Activated T-helper 1 cell treated with anti-CD3 and anti-CD28 coated beads, Interleukin-12 subunit alpha, Interleukin-12 subunit beta, Interleukin-2, Interleukin-4 antibody, amounts not matched to agents 30 ng/mL and 10 ng/mL and 1 ng/mL, durations not matched to agents 14 hours and 24 hours and 36 hours (primary cell): ENCODE measurements at regions not wholly inside any gene's neighbourhood (a gene's known extent, or its start where the extent isn't known, plus 50 kb on each side); places are given as distances from the start of the nearest gene placed in this dataset.

Source experiments
- DNase-seq: peaks from one replicate; pipeline ENCODE4 v3.0.0; 2021; ENCODE audit warnings: low spot score
- H3K27ac Mint-ChIP-seq: one replicate; pipeline ENCODE4 v1.8.0; 2021; ENCODE audit warnings: mild to moderate bottlenecking, mixed read lengths
- H3K27me3 Mint-ChIP-seq: one replicate; pipeline ENCODE4 v1.8.0; 2022; ENCODE audit warnings: mild to moderate bottlenecking, moderate library complexity, mixed read lengths; ENCODE audit not compliant: insufficient read depth
- H3K36me3 Mint-ChIP-seq: one replicate; pipeline ENCODE4 v1.8.0; 2021; ENCODE audit warnings: low read depth, mixed read lengths
- H3K4me1 Mint-ChIP-seq: one replicate; pipeline ENCODE4 v1.8.0; 2021; ENCODE audit warnings: low read depth, mixed read lengths
- H3K4me3 Mint-ChIP-seq: one replicate; pipeline ENCODE4 v1.8.0; 2021; ENCODE audit warnings: mild to moderate bottlenecking, moderate library complexity, mixed read lengths
- H3K9me3 Mint-ChIP-seq: one replicate; pipeline ENCODE4 v1.8.0; 2021; ENCODE audit warnings: mixed read lengths
- intact Hi-C: fragments of 100-400 bp; cut with micrococcal nuclease; formaldehyde crosslinking; loops from one replicate; pipeline ENCODE4 v1.15.1; 2024

DNA sequence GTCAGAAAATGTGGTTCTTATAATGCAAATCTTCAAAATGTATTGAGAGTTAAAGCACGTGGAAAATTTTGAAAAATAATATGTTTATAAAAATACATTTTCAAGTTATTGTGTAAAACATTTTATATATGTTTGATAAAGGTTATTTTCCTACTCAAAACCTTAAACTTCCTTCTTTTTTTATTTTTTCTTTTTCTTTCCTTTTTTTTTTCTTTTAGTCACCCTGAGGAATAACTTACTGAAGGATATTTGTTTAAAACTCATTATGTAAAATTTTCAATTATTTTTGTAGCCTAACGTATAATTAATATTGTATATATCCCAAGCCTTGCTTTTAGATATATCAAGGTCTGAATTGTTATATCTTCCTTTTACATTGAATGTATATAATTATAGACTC lies 346.8 kb upstream of the GYPC start:
- Mint-ChIP-seq H3K36me3 (no peaks in the 10 kb centered on the region), H3K9me3 (no peaks in the 10 kb centered on the region), H3K4me1 (no peaks in the 10 kb centered on the region), H3K27me3 (no peaks in the 10 kb centered on the region), H3K4me3 (no peak overlapping the region), H3K27ac (no peak overlapping the region)
- intact Hi-C loops = no loop called here
- DNase-seq = no peak

DNA sequence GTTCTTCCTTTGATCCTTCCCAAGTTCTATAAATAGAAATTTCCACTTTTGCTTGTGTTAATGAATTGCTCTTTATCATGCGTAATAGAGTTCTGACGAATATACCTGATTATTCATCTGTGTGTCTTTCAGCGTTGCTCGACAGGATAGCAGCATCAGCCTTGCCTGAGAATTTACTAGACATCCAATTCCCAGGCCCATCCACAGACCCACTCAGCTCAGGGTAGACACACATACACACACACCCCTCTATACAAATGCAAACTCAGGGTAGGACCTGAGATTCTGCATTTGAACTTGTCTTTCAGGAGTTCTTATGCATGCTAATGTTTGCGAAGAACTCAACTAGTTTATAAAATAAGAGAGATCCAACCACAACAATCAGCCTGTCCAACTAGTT lies 343.4 kb upstream of the GYPC start:
- DNase-seq = no peak
- Mint-ChIP-seq H3K27ac (no peak overlapping the region), H3K27me3 (no peaks in the 10 kb centered on the region), H3K9me3 (no peaks in the 10 kb centered on the region), H3K36me3 (no peaks in the 10 kb centered on the region), H3K4me3 (no peak overlapping the region), H3K4me1 (no peaks in the 10 kb centered on the region)
- intact Hi-C loops = no loop called here

DNA sequence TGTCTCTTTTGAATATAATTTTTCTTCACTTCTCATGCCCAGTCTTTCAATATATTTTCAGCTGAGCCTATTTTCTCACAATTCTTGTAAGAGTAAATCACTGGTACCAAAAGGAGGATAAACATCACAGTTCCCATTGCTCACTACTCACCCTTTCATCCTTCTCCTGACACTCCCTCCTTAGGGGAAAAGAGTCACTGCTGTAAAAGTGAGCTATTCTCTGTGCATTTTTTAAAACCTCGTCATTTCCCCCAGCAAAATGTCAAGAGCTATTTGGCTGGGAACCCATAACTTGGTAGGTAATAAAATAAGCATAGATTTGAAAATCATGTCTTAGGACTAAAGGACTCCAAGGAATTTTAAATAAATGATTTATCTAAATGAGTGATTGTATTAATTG lies 340.1 kb upstream of the GYPC start:
- no peaks in the 10 kb centered on the region for H3K36me3 Mint-ChIP-seq
- no peak for DNase-seq
- H3K27me3 Mint-ChIP-seq = no peaks in the 10 kb centered on the region
- no peak overlapping the region for H3K4me3 Mint-ChIP-seq
- intact Hi-C loops = no loop called here
- no peaks in the 10 kb centered on the region for H3K4me1 Mint-ChIP-seq
- H3K9me3 Mint-ChIP-seq = no peaks in the 10 kb centered on the region
- no peak overlapping the region for H3K27ac Mint-ChIP-seq

DNA sequence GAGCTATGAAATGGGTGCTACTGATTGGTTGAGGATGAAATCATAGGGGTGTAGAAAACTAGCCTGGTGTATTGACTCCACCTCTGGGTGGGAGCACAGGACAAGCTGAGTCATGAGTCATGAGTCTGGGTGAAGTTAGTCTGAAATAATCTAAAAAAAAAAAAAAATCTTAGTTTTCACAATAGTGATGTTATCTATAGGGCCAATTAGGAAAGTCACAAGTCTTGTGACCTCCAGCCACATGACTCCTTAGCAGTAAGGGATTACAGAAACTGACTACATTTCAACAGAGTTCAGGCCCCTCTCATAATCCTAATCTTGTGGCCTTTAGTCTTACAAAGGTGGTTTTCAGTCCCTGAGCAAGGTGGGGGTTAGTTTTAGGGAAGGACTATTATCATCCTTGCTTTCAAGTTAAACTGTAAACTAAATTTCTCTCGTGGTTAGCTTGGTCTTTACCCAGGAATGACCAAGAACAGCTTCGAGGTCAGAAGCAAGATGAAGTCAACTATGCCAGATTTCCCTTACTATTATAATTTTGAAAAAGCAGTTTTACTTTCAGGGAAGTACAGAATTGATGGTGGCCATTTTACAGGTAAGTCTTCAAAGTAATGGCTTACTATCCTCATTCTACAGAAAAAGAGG lies 338.0 kb upstream of the GYPC start:
- no peak overlapping the region for H3K27ac Mint-ChIP-seq
- H3K4me3 Mint-ChIP-seq = no peak overlapping the region
- no peaks in the 10 kb centered on the region for H3K9me3 Mint-ChIP-seq
- intact Hi-C loops = no loop called here
- DNase-seq = no peak
- H3K27me3 Mint-ChIP-seq = no peaks in the 10 kb centered on the region
- no peaks in the 10 kb centered on the region for H3K4me1 Mint-ChIP-seq
- no peaks in the 10 kb centered on the region for H3K36me3 Mint-ChIP-seq

DNA sequence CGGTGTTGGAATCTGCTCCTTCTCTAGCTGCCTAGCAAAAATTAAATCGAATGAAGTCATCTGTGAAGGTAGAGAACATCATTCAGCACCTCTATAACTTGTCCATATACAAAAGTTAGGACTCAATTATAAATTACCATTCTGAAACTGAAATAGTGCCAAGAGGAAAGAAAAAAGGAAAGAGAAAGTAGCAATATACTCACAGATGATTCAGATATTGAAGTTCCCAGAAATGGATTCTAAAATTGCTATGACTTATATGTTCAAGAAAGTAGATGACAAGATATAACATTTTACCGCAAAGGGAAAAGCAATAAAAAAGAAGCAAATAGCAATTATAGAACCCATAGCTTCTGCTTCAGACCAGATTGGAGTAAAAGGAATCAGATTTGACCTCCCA lies 333.6 kb upstream of the GYPC start:
- H3K4me1 Mint-ChIP-seq = no peaks in the 10 kb centered on the region
- no peak overlapping the region for H3K4me3 Mint-ChIP-seq
- no peaks in the 10 kb centered on the region for H3K36me3 Mint-ChIP-seq
- intact Hi-C loops = no loop called here
- no peak for DNase-seq
- no peak overlapping the region for H3K27ac Mint-ChIP-seq
- no peaks in the 10 kb centered on the region for H3K9me3 Mint-ChIP-seq
- H3K27me3 Mint-ChIP-seq = no peaks in the 10 kb centered on the region

DNA sequence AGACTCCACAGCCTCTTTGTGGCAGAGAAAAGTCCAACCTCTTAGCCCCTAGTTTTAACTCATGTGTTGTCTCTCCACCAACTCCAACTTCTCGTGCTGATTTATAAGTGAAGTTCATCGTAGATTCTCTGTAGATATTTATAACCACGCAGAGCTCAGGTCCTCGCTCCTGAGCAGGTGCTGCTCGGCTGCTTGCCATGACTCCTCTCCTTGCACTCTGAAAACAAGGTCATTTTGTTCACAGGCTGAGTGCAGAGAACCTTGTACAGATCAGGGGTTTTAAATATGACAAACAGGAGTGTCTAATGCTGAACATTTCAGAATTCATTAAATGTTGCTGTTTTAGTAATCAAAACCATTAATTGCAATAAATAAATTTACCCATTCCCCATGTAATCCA lies 330.8 kb upstream of the GYPC start:
- Mint-ChIP-seq H3K27me3 (no peaks in the 10 kb centered on the region), H3K4me1 (no peaks in the 10 kb centered on the region), H3K27ac (no peak overlapping the region), H3K4me3 (no peak overlapping the region), H3K36me3 (no peaks in the 10 kb centered on the region), H3K9me3 (no peaks in the 10 kb centered on the region)
- DNase-seq = no peak
- intact Hi-C loops = no loop called here

DNA sequence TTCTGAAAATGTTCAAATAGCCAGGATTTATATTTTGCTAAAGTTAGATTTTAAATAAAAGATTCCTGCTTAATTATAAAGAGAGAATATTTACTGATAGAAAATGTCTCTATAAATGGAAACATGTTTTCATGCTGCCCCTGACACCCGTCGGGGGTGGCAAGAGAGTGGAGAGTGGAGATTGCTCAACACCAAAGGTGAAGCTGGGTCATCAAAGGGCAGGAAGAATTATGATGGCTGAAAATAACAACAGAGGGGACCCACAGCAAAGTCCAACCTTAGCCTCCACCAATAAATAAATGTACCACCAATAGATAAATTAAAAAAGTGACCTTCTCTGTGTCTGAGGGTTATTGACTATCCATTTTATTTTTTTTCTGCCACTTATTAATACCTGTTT lies 326.8 kb upstream of the GYPC start:
- no peaks in the 10 kb centered on the region for H3K27me3 Mint-ChIP-seq
- H3K9me3 Mint-ChIP-seq = peaks cover 25% of the 10 kb centered on the region
- no peaks in the 10 kb centered on the region for H3K4me1 Mint-ChIP-seq
- H3K4me3 Mint-ChIP-seq = no peak overlapping the region
- no peaks in the 10 kb centered on the region for H3K36me3 Mint-ChIP-seq
- H3K27ac Mint-ChIP-seq = no peak overlapping the region
- DNase-seq = no peak
- intact Hi-C loops = no loop called here

DNA sequence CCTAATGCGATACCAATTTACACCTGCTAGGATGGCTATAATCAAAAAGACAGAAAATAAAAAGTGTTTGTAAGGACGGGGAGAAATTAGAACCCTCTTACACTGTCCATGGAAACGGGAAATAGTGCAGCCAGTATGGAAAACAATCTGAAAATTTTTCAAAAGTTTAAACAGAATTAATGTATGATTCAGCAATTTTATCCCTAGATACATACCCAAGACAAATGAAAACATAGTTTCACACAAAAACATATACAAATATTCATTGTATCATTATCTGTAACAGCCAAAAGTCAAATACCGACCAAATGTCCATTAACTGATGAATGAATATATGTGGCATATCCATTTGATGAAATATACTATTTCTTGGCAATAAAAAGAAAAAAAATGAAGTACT lies 313.5 kb upstream of the GYPC start:
- Mint-ChIP-seq H3K4me1 (no peaks in the 10 kb centered on the region), H3K27me3 (no peaks in the 10 kb centered on the region), H3K9me3 (no peaks in the 10 kb centered on the region), H3K27ac (no peak overlapping the region), H3K4me3 (no peak overlapping the region), H3K36me3 (no peaks in the 10 kb centered on the region)
- no peak for DNase-seq
- intact Hi-C loops = no loop called here

DNA sequence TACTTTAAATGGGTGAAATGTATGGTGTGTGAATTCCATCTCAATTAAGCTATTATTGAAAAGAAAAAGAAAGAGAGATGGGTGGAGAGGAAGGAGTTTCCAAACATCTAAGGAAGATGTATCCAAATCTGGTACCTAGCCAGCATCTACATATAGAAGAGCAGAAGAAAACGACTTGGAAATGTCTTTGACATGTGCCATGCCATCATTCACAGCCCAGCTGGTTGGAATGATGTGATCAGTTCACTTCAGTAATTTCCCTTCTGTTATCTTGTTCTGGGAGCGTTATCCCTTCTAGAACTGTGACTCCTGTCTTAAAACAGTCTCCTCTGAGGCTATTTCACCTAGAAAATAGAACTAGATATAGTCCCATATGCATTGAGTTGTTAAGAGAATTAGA lies 312.8 kb upstream of the GYPC start:
- Mint-ChIP-seq H3K36me3 (no peaks in the 10 kb centered on the region), H3K9me3 (no peaks in the 10 kb centered on the region), H3K27me3 (no peaks in the 10 kb centered on the region), H3K27ac (no peak overlapping the region), H3K4me3 (no peak overlapping the region), H3K4me1 (no peaks in the 10 kb centered on the region)
- no peak for DNase-seq
- intact Hi-C loops = no loop called here

DNA sequence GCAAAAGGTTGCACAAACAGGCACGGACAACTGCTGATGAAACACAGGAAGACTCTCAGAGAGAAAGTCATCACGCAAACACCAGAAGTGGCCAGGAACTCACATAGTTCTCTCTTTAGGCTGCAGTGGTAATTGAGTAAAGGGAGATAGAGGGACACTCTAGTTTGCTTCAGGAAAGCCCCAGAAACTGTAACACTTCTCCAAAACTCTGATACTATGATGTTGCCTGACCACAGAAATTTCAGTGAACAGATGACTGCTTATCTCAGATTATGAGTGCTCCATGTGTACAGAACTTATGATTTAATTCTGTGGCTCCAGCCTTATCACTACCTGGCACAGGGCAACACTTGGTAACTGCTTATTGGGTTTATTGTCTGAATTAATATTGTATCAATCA lies 311.5 kb upstream of the GYPC start:
- H3K27ac Mint-ChIP-seq = no peak overlapping the region
- H3K27me3 Mint-ChIP-seq = no peaks in the 10 kb centered on the region
- no peak for DNase-seq
- H3K36me3 Mint-ChIP-seq = no peaks in the 10 kb centered on the region
- intact Hi-C loops = no loop called here
- no peaks in the 10 kb centered on the region for H3K4me1 Mint-ChIP-seq
- H3K9me3 Mint-ChIP-seq = no peaks in the 10 kb centered on the region
- H3K4me3 Mint-ChIP-seq = no peak overlapping the region

DNA sequence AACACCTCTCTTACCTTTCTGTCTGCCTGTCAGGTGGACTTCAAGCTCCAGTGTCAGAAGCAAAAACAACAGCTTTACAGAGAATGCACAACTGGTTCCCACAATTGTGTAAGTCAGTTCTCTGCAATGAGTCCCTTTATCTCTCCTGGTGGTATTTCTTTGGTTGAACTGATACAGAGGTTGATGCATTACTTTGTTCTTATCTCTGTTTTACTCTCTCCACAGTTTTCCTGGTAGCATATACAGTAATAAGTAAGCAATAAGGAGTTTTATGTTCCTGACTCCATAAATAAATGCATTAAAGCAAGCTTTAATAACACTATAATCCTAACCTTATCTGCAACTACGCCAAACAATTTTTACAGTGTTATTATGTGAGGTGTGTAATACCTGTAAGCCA lies 310.3 kb upstream of the GYPC start:
- DNase-seq = no peak
- Mint-ChIP-seq H3K27ac (no peak overlapping the region), H3K9me3 (no peaks in the 10 kb centered on the region), H3K4me3 (no peak overlapping the region), H3K4me1 (no peaks in the 10 kb centered on the region), H3K27me3 (no peaks in the 10 kb centered on the region), H3K36me3 (no peaks in the 10 kb centered on the region)
- intact Hi-C loops = no loop called here

DNA sequence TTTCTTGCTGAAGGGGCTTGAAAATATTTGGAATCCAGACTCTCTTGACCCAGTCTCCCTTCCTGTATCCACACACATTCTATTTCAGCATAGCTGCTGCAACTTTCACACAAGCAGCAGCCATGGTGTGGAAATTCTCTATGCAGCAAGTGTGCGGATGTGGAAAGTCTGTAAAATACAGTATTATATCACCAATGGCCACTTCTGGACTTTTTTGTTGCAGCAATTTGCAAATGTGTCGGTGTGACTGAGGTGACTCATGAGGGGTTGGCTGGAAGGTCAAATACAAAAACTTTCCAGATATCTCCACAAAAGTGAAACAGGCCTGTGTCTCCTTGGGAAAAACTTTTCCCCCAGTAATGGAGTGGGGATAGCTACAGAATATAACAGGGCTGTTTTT lies 299.3 kb upstream of the GYPC start:
- H3K4me1 Mint-ChIP-seq = no peaks in the 10 kb centered on the region
- no peaks in the 10 kb centered on the region for H3K27me3 Mint-ChIP-seq
- no peak overlapping the region for H3K4me3 Mint-ChIP-seq
- no peaks in the 10 kb centered on the region for H3K9me3 Mint-ChIP-seq
- intact Hi-C loops = no loop called here
- H3K36me3 Mint-ChIP-seq = no peaks in the 10 kb centered on the region
- no peak for DNase-seq
- no peak overlapping the region for H3K27ac Mint-ChIP-seq

DNA sequence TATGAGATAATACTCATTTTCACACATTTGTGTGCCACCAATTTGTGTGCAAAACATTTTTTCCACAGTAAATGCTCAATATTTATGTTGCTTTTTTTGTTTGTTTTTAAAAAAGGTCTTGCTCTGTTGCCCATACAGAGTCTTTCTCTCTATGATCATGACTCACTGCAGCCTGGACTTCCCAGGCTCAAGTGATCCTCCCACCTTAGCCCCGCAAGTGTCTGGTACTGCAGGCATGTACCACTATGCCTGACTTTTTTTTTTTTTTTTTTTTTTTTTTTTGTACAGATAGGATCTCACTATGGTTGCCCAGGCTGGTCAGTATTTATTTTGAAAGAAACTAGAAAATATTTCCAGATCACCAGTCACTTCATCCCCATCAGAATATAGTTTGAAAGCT lies 297.8 kb upstream of the GYPC start:
- no peaks in the 10 kb centered on the region for H3K27me3 Mint-ChIP-seq
- DNase-seq = no peak
- intact Hi-C loops = loop anchor here (2.0 kb wide), 1 partner anchor 419 kb away; no protein-coding TSS in a partner anchor
- no peak overlapping the region for H3K4me3 Mint-ChIP-seq
- H3K4me1 Mint-ChIP-seq = no peaks in the 10 kb centered on the region
- no peak overlapping the region for H3K27ac Mint-ChIP-seq
- H3K36me3 Mint-ChIP-seq = no peaks in the 10 kb centered on the region
- no peaks in the 10 kb centered on the region for H3K9me3 Mint-ChIP-seq

DNA sequence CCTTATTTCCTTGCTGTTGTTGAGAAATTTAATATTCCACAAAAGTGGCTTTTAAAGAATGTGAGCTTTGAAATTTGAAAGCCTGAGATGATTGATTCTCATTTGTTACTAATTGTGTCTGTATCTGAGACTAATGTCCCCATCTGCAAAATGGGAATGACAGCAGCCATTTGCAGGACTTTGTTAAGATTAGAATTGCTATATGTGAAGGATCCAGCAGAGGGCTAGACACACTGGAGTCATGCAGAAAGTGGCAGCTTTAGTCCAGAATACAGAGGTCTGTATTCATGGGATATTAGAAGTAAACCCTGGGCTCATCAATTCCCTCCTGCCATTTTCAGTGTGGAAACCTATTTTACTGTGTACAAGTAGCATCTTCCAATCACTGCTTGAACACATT lies 296.5 kb upstream of the GYPC start:
- Mint-ChIP-seq H3K36me3 (no peaks in the 10 kb centered on the region), H3K4me3 (no peak overlapping the region), H3K4me1 (no peaks in the 10 kb centered on the region), H3K27me3 (no peaks in the 10 kb centered on the region), H3K9me3 (no peaks in the 10 kb centered on the region), H3K27ac (no peak overlapping the region)
- no peak for DNase-seq
- intact Hi-C loops = loop anchor here (2.0 kb wide), 1 partner anchor 417 kb away; no protein-coding TSS in a partner anchor
